ENCODE measurements at regions not wholly inside any gene's neighbourhood (a gene's known extent, or its start where the extent isn't known, plus 50 kb on each side); places are given as distances from the start of the nearest gene placed in this dataset.

- Mint-ChIP-seq H3K4me1 (no peaks in the 10 kb centered on the region), H3K9me3 (peaks cover 13% of the 10 kb centered on the region), H3K27ac (no peak overlapping the region), H3K27me3 (no peaks in the 10 kb centered on the region), H3K36me3 (no peaks in the 10 kb centered on the region), H3K4me3 (no peak overlapping the region)
- DNase-seq, result no peak
- CTCF ChIA-PET, result no interaction called here
These were observed 283.1 kb upstream of the SPANXN4 start for GRCh38 chrX:142742581-142742980.

- Mint-ChIP-seq H3K4me3 (no peak overlapping the region), H3K27ac (no peak overlapping the region), H3K9me3 (no peaks in the 10 kb centered on the region), H3K4me1 (no peaks in the 10 kb centered on the region), H3K36me3 (no peaks in the 10 kb centered on the region), H3K27me3 (no peaks in the 10 kb centered on the region)
- no peak for DNase-seq
- CTCF ChIA-PET, result no interaction called here
These were observed 292.4 kb upstream of the SPANXN4 start for GRCh38 chrX:142733327-142733726.

GRCh38 chrX:142711796-142712290 lies 313.9 kb upstream of the SPANXN4 start:
- no peaks in the 10 kb centered on the region for H3K4me1 Mint-ChIP-seq
- peaks cover 2% of the 10 kb centered on the region for H3K9me3 Mint-ChIP-seq
- CTCF ChIA-PET, result no interaction called here
- no peak for DNase-seq
- H3K36me3 Mint-ChIP-seq, result no peaks in the 10 kb centered on the region
- H3K27ac Mint-ChIP-seq, result no peak overlapping the region
- no peaks in the 10 kb centered on the region for H3K27me3 Mint-ChIP-seq
- no peak overlapping the region for H3K4me3 Mint-ChIP-seq

DNA sequence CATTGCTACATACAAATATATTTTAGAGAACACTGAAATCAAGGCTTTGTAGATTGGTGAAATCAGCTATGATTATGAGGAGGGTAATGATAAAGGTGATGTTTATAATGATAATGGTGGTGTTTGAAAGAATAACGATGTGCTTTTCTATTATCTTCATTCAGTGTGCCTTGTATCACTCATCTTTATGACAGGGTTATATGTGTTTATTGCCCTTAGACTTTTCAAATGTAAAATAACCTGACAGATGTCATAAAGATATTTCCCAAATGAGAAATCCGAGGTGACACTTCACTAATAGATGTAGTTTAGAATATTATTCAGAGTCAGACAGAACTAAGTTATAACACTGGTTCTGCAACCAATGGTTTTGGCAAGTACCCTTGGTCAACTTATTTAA lies 323.0 kb upstream of the SPANXN4 start:
- Mint-ChIP-seq H3K4me1 (no peaks in the 10 kb centered on the region), H3K27ac (no peak overlapping the region), H3K9me3 (no peaks in the 10 kb centered on the region), H3K4me3 (no peak overlapping the region), H3K36me3 (no peaks in the 10 kb centered on the region), H3K27me3 (no peaks in the 10 kb centered on the region)
- no peak for DNase-seq
- CTCF ChIA-PET, result no interaction called here

GRCh38 chrX:142688256-142688655 lies 337.5 kb upstream of the SPANXN4 start:
- Mint-ChIP-seq H3K36me3 (no peaks in the 10 kb centered on the region), H3K9me3 (peaks cover 4% of the 10 kb centered on the region), H3K4me1 (no peaks in the 10 kb centered on the region), H3K27me3 (no peaks in the 10 kb centered on the region), H3K27ac (no peak overlapping the region), H3K4me3 (no peak overlapping the region)
- no peak for DNase-seq
- CTCF ChIA-PET, result no interaction called here

GRCh38 chrX:142686653-142687283 lies 339.0 kb upstream of the SPANXN4 start:
- H3K27ac Mint-ChIP-seq, result no peak overlapping the region
- no peak overlapping the region for H3K4me3 Mint-ChIP-seq
- CTCF ChIA-PET, result no interaction called here
- no peak for DNase-seq
- H3K36me3 Mint-ChIP-seq, result no peaks in the 10 kb centered on the region
- H3K9me3 Mint-ChIP-seq, result peaks cover 2% of the 10 kb centered on the region
- no peaks in the 10 kb centered on the region for H3K4me1 Mint-ChIP-seq
- no peaks in the 10 kb centered on the region for H3K27me3 Mint-ChIP-seq

DNA sequence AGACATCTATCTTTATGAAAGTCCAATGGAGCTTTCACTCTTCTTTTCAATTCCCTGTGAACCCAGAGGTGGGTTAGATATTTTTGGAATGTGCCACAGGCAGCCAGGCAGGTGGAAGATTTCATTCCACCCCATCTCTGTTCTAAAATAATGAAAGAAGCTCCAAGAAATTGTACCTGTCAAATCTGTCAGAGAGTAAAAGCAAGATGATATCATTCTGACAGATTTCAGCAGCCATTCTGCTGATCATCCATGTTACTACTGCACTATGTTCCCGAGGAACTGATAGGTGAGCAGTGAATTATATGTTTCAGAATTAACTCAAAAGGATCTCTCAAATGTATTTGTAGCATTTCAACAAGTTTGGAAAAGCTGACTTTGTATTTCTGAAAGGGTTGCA lies 339.5 kb upstream of the SPANXN4 start:
- Mint-ChIP-seq H3K27me3 (no peaks in the 10 kb centered on the region), H3K36me3 (no peaks in the 10 kb centered on the region), H3K4me3 (no peak overlapping the region), H3K9me3 (peaks cover 2% of the 10 kb centered on the region), H3K4me1 (no peaks in the 10 kb centered on the region), H3K27ac (no peak overlapping the region)
- CTCF ChIA-PET, result no interaction called here
- DNase-seq, result no peak

DNA sequence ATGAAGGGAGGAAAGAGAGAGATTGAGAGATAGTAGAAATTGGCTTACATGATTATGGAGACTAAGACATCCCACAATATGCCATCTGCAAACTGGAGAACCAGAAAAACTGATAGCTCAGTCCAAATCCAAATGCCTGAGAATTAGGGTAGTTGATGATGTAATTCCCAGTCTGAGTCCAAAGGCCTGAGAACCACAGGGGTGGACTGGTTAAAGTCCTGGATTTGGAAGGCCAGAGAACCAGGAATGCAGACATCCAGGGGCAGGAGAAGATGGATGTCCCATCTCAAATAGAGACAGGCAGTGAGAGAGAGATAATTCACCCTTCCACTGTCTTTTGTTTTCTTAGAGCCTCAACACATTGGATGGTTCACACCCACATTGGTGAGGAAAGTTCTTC lies 345.7 kb upstream of the SPANXN4 start:
- H3K4me3 Mint-ChIP-seq, result no peak overlapping the region
- no peaks in the 10 kb centered on the region for H3K36me3 Mint-ChIP-seq
- no peak overlapping the region for H3K27ac Mint-ChIP-seq
- peaks cover 14% of the 10 kb centered on the region for H3K9me3 Mint-ChIP-seq
- DNase-seq, result no peak
- CTCF ChIA-PET, result no interaction called here
- H3K27me3 Mint-ChIP-seq, result no peaks in the 10 kb centered on the region
- H3K4me1 Mint-ChIP-seq, result no peaks in the 10 kb centered on the region

DNA sequence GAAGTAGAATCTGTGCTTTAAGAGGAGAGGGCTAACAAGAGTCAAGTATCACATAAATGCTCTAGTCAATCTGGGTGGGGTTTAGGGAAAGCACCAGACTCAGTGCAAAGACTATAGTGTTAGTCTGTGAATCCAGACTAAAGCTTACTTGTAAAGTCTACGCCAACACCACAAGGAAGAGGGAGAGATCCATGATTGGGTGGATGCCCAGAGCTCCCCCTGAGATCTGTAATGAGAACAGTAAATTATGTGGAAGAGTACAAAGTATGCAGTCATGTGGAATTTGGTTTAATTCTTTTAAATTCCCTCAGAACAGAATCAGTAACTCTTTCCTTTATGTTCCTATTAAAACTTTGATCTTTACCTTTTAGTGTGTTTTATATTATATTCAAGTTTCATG lies 354.7 kb upstream of the SPANXN4 start:
- H3K4me3 Mint-ChIP-seq, result no peak overlapping the region
- H3K4me1 Mint-ChIP-seq, result no peaks in the 10 kb centered on the region
- H3K27me3 Mint-ChIP-seq, result no peaks in the 10 kb centered on the region
- peaks cover 16% of the 10 kb centered on the region for H3K9me3 Mint-ChIP-seq
- no peak overlapping the region for H3K27ac Mint-ChIP-seq
- CTCF ChIA-PET, result no interaction called here
- DNase-seq, result no peak
- H3K36me3 Mint-ChIP-seq, result no peaks in the 10 kb centered on the region

DNA sequence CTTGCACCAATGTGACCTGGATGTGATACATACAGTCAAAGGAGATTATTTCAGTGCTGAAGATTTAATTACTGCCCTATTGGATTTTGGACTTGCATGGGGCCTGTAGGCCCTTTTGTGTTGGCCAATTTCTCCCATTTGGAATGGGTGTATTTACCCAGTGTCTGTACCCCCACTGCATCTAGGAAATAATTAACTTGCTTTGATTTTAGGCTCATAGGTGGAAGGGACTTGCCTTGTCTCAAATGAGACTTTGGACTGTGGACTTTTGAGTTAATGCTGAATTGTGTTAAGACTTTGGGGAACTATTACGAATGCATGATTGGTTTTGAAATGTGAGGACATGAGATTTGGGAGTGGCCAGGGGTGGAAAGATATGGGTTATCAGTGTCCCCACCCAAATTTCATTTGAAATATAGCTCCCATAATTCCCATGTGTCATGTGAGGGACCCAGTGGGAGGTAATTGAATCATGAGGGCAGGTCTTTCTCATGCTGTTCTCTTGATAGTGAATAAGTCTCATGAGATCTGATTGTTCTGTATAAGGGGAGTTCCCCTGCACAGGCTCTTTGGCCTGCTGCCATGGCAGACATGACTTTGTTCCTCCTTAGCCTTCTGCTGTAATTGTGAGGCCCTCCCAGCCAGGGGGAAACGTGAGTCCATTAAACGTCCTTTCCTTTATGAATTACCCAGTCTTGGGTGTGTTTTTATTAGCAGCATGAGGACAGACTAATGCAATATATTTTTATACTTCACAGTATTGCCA lies 362.2 kb upstream of the SPANXN4 start:
- H3K27me3 Mint-ChIP-seq, result no peaks in the 10 kb centered on the region
- no peak for DNase-seq
- no peak overlapping the region for H3K27ac Mint-ChIP-seq
- H3K36me3 Mint-ChIP-seq, result no peaks in the 10 kb centered on the region
- H3K4me1 Mint-ChIP-seq, result no peaks in the 10 kb centered on the region
- H3K4me3 Mint-ChIP-seq, result no peak overlapping the region
- CTCF ChIA-PET, result no interaction called here
- H3K9me3 Mint-ChIP-seq, result peaks cover 4% of the 10 kb centered on the region

- H3K36me3 Mint-ChIP-seq, result no peaks in the 10 kb centered on the region
- CTCF ChIA-PET, result no interaction called here
- H3K4me1 Mint-ChIP-seq, result no peaks in the 10 kb centered on the region
- H3K27ac Mint-ChIP-seq, result no peak overlapping the region
- no peak for DNase-seq
- H3K27me3 Mint-ChIP-seq, result no peaks in the 10 kb centered on the region
- no peaks in the 10 kb centered on the region for H3K9me3 Mint-ChIP-seq
- no peak overlapping the region for H3K4me3 Mint-ChIP-seq
These were observed 364.0 kb upstream of the SPANXN4 start for GRCh38 chrX:142661696-142662095.

- Mint-ChIP-seq H3K36me3 (no peaks in the 10 kb centered on the region), H3K4me1 (no peaks in the 10 kb centered on the region), H3K27ac (no peak overlapping the region), H3K9me3 (peaks cover 4% of the 10 kb centered on the region), H3K4me3 (no peak overlapping the region), H3K27me3 (no peaks in the 10 kb centered on the region)
- DNase-seq, result no peak
- CTCF ChIA-PET, result no interaction called here
These were observed 370.2 kb upstream of the SPANXN4 start for GRCh38 chrX:142655507-142655906.

DNA sequence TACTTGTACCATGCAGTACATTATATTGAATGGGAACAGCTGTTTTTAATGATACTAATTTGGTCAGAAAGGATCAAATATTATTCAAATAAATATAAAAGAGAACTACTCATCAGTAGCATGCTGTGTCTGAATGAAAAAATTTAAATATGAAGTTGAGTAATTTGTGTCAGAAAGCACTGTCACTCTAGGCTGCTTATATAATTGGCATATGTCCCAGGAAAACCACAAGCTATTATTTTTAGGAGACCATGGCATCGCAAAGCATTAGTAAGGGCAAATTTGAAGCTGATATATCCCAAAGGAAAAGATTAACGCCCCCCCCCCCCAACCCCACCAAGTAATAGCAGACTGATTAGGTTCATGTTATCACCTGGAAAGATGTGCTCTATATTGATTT lies 388.5 kb upstream of the SPANXN4 start:
- CTCF ChIA-PET, result no interaction called here
- Mint-ChIP-seq H3K27ac (no peak overlapping the region), H3K4me3 (no peak overlapping the region), H3K27me3 (no peaks in the 10 kb centered on the region), H3K9me3 (peaks cover 2% of the 10 kb centered on the region), H3K36me3 (no peaks in the 10 kb centered on the region), H3K4me1 (no peaks in the 10 kb centered on the region)
- DNase-seq, result no peak

- H3K4me3 Mint-ChIP-seq, result no peak overlapping the region
- H3K27me3 Mint-ChIP-seq, result no peaks in the 10 kb centered on the region
- no peak overlapping the region for H3K27ac Mint-ChIP-seq
- peaks cover 6% of the 10 kb centered on the region for H3K9me3 Mint-ChIP-seq
- CTCF ChIA-PET, result no interaction called here
- DNase-seq, result no peak
- H3K4me1 Mint-ChIP-seq, result no peaks in the 10 kb centered on the region
- H3K36me3 Mint-ChIP-seq, result no peaks in the 10 kb centered on the region
These were observed 409.1 kb upstream of the SPANXN4 start for GRCh38 chrX:142616636-142617035.

DNA sequence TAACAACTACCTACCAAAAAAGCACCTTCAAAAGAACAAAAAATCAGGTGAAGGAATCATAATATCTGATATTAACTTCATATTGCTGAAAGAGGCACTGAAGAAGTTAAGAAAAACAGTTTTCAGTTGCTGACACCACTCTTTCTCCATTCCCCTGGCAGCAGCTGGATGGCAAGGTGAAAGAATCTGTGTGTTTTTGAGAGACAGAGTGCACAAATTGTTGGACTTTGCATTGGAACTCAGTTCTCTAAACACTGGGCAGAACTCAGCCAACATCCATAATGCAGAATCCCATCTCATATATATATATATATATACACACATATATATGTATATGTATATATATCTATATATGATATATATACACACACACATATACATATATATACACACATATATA lies 408.3 kb upstream of the MAGEC2 start:
- H3K27ac Mint-ChIP-seq, result no peak overlapping the region
- no peaks in the 10 kb centered on the region for H3K27me3 Mint-ChIP-seq
- no peaks in the 10 kb centered on the region for H3K9me3 Mint-ChIP-seq
- H3K4me3 Mint-ChIP-seq, result no peak overlapping the region
- CTCF ChIA-PET, result no interaction called here
- no peaks in the 10 kb centered on the region for H3K36me3 Mint-ChIP-seq
- no peak for DNase-seq
- H3K4me1 Mint-ChIP-seq, result no peaks in the 10 kb centered on the region

Data from activated naive CD4-positive, alpha-beta T cell treated with anti-CD3 and anti-CD28 coated beads, Interleukin-2, amount 10 ng/mL, durations not matched to agents 7 days and 5 days (primary cell).